ENCODE measurements at regions not wholly inside any gene's neighbourhood (a gene's known extent, or its start where the extent isn't known, plus 50 kb on each side); places are given as distances from the start of the nearest gene placed in this dataset.

- no peak for DNase-seq
- no peak overlapping the region for H3K27ac Mint-ChIP-seq (ENCODE audit: unreplicated experiment)
- no peak overlapping the region for H3K4me3 Mint-ChIP-seq (ENCODE audit: unreplicated experiment)
- H3K4me1 Mint-ChIP-seq (ENCODE audit: low read depth, unreplicated experiment), result peaks cover 6% of the 10 kb centered on the region
- no peaks in the 10 kb centered on the region for H3K9me3 Mint-ChIP-seq (ENCODE audit: unreplicated experiment)
- no peak for TF ChIP-seq CTCF (IDR thresholded peaks at IDR 0.05; ENCODE audit: partially characterized antibody, unreplicated experiment)
- no peaks in the 10 kb centered on the region for H3K27me3 Mint-ChIP-seq (ENCODE audit: unreplicated experiment)
- H3K36me3 Mint-ChIP-seq (ENCODE audit: unreplicated experiment), result no peaks in the 10 kb centered on the region
Observed at GRCh38 chr2:71988170-71988569, 159.5 kb downstream of the CYP26B1 start.

GRCh38 chr2:71976685-71977084 lies 171.0 kb downstream of the CYP26B1 start:
- H3K9me3 Mint-ChIP-seq (ENCODE audit: unreplicated experiment), result peaks cover 2% of the 10 kb centered on the region
- no peaks in the 10 kb centered on the region for H3K27me3 Mint-ChIP-seq (ENCODE audit: unreplicated experiment)

GRCh38 chr2:71974846-71975245 lies 172.8 kb downstream of the CYP26B1 start:
- Mint-ChIP-seq H3K36me3 (ENCODE audit: unreplicated experiment) (peaks cover 14% of the 10 kb centered on the region), H3K4me1 (ENCODE audit: low read depth, unreplicated experiment) (no peaks in the 10 kb centered on the region), H3K4me3 (ENCODE audit: unreplicated experiment) (no peak overlapping the region), H3K27me3 (ENCODE audit: unreplicated experiment) (no peaks in the 10 kb centered on the region), H3K9me3 (ENCODE audit: unreplicated experiment) (peaks cover 2% of the 10 kb centered on the region), H3K27ac (ENCODE audit: unreplicated experiment) (no peak overlapping the region)
- no peak for TF ChIP-seq CTCF (IDR thresholded peaks at IDR 0.05; ENCODE audit: partially characterized antibody, unreplicated experiment)
- DNase-seq, result no peak

More at GRCh38 chr2:71976685-71977084, 171.0 kb downstream of the CYP26B1 start:
- Mint-ChIP-seq H3K4me1 (ENCODE audit: low read depth, unreplicated experiment) (no peaks in the 10 kb centered on the region), H3K27ac (ENCODE audit: unreplicated experiment) (no peak overlapping the region), H3K4me3 (ENCODE audit: unreplicated experiment) (no peak overlapping the region), H3K36me3 (ENCODE audit: unreplicated experiment) (peaks cover 11% of the 10 kb centered on the region)
- DNase-seq, result no peak
- no peak for TF ChIP-seq CTCF (IDR thresholded peaks at IDR 0.05; ENCODE audit: partially characterized antibody, unreplicated experiment)

GRCh38 chr2:71971493-71971892 lies 176.2 kb downstream of the CYP26B1 start:
- DNase-seq, result no peak
- H3K4me3 Mint-ChIP-seq (ENCODE audit: unreplicated experiment), result no peak overlapping the region
- no peaks in the 10 kb centered on the region for H3K4me1 Mint-ChIP-seq (ENCODE audit: low read depth, unreplicated experiment)
- H3K27ac Mint-ChIP-seq (ENCODE audit: unreplicated experiment), result no peak overlapping the region
- H3K36me3 Mint-ChIP-seq (ENCODE audit: unreplicated experiment), result peaks cover 4% of the 10 kb centered on the region
- H3K9me3 Mint-ChIP-seq (ENCODE audit: unreplicated experiment), result no peaks in the 10 kb centered on the region
- TF ChIP-seq CTCF (IDR thresholded peaks at IDR 0.05; ENCODE audit: partially characterized antibody, unreplicated experiment), result no peak
- no peaks in the 10 kb centered on the region for H3K27me3 Mint-ChIP-seq (ENCODE audit: unreplicated experiment)

GRCh38 chr2:71965530-71965929 lies 182.1 kb downstream of the CYP26B1 start:
- peaks cover 3% of the 10 kb centered on the region for H3K4me1 Mint-ChIP-seq (ENCODE audit: low read depth, unreplicated experiment)
- H3K27me3 Mint-ChIP-seq (ENCODE audit: unreplicated experiment), result no peaks in the 10 kb centered on the region
- no peak overlapping the region for H3K27ac Mint-ChIP-seq (ENCODE audit: unreplicated experiment)
- DNase-seq, result no peak
- peaks cover under 1% of the 10 kb centered on the region for H3K36me3 Mint-ChIP-seq (ENCODE audit: unreplicated experiment)
- H3K9me3 Mint-ChIP-seq (ENCODE audit: unreplicated experiment), result no peaks in the 10 kb centered on the region
- no peak for TF ChIP-seq CTCF (IDR thresholded peaks at IDR 0.05; ENCODE audit: partially characterized antibody, unreplicated experiment)
- no peak overlapping the region for H3K4me3 Mint-ChIP-seq (ENCODE audit: unreplicated experiment)
